GM18502 (cell line): ENCODE measurements at regions not wholly inside any gene's neighbourhood (a gene's known extent, or its start where the extent isn't known, plus 50 kb on each side); places are given as distances from the start of the nearest gene placed in this dataset.
"Not testable (repeated sequence)": the region's sequence is repeated elsewhere in the genome, so short reads cannot be mapped to it uniquely, and the experiment has no call there.

Experiments
- ATAC-seq: cut with Tn5 transposase; IDR thresholded peaks from one replicate; pipeline ENCODE4 v1.9.1; 2021; ENCODE audit warnings: mild to moderate bottlenecking; ENCODE audit not compliant: unreplicated experiment, poor library complexity

DNA sequence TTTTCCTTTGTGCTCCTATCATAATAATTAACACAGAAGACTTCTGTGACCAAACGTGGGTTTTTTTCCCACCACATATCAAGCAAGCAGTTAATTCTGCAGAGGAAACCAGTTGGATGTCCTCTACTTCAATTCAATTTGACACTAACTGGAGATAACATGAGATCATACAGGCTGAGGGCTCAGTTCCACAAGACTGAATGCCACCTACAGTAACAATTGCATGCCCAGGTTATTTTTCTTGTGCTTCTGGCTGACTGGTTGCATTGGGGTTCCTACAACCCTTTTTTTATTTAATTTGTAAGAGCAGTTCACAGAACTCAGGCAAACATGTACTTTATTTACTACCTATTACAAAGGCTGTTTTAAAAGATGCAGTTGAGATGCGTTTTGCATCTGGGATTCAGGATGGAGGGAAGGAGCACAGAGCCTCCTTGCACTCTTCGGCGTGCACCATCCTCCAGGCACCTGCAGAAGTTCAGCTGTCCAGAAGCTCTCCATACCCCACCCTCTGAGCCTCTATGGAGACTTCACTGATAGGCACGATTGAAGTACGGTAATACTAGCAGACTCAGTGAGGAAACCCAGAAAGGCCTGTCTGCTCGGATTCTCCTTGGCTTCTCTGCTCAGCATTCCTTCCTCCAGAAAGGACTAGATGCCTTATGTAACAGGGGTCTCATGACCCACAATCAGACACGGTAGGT is 425.2 kb upstream of the CDH9 start:
- no peak for ATAC-seq

GRCh38 chr5:27462936-27463335 is 424.6 kb upstream of the CDH9 start:
- ATAC-seq: no peak

- no peak for ATAC-seq
These were observed 419.9 kb upstream of the CDH9 start for GRCh38 chr5:27458287-27458686.

DNA sequence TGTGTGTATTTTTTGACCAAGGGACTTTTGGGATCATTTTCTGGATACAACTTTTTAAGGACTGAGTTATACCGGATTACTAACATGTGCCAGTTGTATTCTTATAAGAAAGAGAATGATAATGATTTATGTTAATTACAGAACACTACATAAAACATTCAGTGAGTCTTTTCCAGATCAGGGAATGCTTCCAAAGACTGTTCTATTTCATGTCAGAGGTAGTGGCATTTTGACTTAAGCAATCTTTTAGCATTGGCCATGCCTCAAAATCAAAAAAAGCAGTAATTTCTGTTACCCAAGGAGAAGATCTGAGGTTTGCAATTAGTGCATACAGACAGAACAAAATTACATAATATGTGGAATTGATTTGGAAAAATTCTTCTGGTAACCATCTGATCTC is 413.0 kb upstream of the CDH9 start:
- no peak for ATAC-seq

- ATAC-seq: no peak
These were observed 412.2 kb upstream of the CDH9 start for GRCh38 chr5:27450607-27451006.

GRCh38 chr5:27439383-27439782 is 401.0 kb upstream of the CDH9 start:
- not testable (repeated sequence) for ATAC-seq

DNA sequence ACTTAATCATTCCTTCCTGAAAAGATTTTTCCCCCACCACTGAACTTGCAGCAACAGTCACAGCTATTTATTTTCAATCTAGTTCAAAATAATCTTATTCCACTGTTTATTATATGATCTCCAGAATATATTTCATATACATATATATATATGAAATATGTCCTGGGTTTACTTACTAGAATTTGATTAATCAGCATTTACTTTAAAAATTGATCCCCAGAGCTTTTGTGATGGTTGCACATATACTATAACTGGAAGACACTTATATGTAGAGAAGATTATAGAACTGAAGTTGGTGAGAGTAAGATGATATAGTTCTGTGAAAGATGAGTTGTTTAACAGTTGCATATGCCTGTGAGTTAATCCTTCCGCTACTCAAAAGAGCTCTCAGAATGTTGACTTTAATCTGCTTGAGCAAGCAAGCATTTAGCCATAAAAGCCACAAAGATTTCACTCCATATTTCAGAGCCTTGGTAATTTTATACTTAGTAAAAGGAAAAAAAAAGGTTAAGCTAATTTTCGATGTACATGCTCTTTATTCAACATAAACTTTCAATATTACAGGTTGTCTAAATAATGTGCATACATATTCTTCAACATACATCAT is 399.3 kb upstream of the CDH9 start:
- no peak for ATAC-seq

DNA sequence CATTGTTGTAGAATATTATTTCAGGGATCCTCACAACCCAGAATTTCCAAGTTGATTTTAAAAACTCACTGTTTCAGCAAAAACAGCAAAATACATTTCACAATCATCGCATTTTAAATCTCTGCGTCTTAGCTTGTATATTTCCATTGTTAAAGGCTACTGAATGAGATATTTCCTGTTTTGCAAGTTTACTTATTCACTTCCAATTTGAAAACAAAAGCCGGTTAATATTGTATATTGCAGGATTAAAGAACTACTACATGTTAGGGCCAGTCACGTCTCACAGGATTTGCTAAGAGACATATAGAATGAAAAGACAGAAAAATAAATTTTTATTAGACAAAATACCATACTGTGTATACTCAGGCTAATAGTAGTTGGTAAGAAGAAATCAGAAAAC is 395.9 kb upstream of the CDH9 start:
- no peak for ATAC-seq

DNA sequence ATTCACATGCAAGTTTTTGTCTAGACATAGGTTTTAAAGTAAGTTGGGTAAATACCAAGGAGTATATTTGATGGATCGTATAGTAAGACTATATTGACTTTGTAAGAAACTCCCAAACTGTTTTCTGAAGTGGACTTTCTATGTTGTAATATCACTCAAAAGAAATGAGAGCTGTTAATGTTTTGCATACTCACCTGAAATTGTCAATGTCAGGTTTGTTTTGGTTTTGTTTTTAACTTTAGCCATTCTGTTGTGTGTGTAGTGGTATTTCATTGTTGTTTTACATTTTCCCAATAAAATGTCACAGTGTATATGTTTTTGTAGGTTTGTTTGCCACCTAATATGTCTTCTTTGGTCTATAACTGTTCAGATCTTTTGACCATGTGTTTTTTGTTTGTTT is 375.7 kb upstream of the CDH9 start:
- ATAC-seq: no peak

- no peak for ATAC-seq
These were observed 374.0 kb upstream of the CDH9 start for GRCh38 chr5:27412384-27412783.

DNA sequence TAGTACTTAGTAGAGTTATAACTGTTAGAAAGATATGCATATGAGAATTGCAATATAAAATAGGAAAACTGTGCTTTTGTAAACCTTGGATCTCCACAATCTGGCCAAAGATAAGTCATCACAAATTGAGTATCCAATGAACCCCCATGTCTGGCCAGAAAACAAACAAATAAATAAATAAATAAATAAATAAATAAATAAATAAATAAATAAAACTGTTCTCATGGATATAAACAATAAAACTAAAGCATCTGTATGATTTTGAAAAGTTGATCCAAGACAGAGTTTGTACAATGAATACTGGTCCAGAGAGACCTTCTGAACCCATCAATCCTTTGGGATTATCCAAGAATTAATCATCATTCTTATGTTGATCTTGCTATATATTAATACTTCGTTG is 367.6 kb upstream of the CDH9 start:
- no peak for ATAC-seq

- no peak for ATAC-seq
These were observed 365.0 kb upstream of the CDH9 start for GRCh38 chr5:27403243-27403882.

- ATAC-seq: no peak
These were observed 364.4 kb upstream of the CDH9 start for GRCh38 chr5:27402828-27403227.

DNA sequence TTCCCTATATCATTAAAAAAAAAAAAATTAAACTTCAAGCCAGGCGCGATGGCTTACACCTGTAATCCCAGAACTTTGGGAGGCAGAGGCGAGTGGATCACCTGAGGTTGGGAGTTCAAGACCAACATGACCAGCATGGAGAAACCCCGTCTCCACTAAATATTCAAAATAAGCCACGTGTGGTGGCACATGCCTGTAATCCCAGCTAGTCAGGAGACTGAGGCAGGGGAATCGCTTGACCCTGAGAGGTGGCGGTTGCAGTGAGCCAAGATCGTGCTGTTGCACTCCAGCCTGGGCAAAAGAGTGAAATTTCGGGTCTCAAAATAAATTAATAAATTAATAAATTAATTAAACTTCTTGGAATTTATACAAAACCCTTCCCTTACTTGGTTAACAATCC is 358.6 kb upstream of the CDH9 start:
- ATAC-seq: no peak

DNA sequence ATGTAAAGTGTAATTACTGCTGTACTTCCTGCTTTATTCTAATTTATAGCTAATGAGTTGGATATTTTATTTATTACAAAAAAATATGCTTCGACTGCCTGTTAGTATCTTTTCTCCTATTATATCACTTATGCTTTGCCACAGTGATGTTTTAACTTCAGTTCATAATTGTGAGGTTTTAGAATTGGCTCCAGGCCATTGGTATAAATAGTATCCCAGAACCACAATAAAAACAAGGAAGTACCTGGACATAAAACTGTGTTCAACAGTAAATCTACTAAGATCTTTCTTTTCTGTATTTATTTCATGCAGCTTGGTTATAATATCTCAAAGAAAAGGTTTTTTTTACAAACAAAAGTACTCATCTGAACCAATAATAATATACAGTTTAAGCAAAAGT is 354.3 kb upstream of the CDH9 start:
- ATAC-seq: no peak

DNA sequence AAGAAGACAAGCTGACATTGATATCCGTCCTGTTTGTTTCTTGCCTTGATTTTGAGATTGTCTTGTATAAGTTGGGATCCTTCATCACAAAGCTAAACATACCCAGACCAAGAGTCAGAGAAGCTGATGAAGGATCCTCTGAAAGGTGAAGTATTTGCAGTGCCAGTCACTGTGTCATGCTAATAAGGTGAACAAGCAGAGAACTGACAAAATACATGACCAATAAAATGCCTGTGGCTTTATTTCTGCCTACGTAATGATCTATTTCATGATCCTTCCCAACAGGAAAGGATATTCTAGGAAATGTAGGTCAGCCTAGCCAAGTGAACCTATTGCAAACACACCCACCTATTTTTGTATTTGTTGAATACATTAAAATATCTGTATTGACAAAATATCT is 351.3 kb upstream of the CDH9 start:
- ATAC-seq: no peak

- ATAC-seq: no peak
These were observed 350.4 kb upstream of the CDH9 start for GRCh38 chr5:27388755-27389154.

DNA sequence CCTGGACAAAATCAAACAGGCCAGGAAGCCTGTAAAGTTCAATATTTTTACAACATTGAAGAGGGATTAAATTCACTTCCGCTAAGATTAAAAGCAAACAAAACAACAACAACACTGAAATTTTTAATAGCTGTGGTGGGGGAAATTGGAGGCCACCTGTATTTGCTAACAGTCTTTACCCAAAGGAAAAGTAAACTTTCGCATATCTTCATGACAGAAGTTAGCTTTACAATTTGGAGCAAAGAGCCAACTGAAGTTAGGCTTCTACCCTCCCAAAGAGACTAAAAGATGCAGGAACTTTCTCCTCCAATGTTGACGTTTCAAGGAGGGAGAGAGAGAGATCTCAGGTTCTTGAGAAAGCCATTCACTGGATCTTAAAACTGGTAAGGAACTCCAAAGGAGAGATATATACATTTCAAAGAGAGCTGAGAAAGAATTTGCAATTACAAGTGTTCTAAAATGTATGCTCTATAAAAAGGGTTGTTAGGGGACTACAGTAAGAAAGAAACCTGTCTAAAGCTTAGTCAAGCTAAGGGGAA is 349.2 kb upstream of the CDH9 start:
- ATAC-seq: no peak

DNA sequence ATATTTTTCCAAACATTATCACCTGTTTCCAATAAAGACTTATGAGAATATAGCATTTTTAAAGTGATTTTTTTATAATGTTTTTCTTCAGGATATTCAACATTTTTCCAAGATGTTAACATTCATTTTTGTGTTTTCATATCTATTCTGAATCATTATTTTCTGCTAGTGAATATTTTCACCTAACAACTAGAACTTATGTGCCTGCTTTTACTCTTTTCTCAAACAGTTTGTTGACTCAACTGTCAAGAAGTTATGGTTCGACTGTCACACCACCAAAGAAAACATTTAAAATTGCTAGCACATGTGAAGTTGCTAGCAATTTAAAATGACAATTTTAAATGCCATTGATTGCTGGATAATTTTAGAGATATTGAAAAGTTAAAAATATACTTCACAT is 343.3 kb upstream of the CDH9 start:
- no peak for ATAC-seq

DNA sequence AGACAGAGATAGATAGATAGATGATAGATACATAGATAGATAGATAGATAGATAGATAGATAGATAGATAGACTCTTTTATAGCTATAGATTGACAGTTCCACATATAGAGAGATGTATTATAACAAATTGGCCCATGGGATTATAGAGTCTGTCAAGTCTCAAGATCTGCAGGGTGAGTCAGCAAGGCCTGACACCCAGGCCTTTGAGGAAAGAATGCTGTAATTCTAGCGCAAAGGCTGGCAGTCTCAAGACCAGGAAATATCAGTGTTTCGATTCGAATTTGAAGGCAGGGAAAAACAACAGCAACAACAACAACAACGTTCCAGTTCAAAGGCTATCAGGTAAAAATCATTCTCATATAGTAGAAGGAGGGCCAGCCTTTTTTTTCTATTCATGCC is 339.2 kb upstream of the CDH9 start:
- ATAC-seq: no peak

- ATAC-seq: no peak
These were observed 315.6 kb upstream of the CDH9 start for GRCh38 chr5:27353970-27354369.

- ATAC-seq: no peak
These were observed 315.2 kb upstream of the CDH9 start for GRCh38 chr5:27353540-27353939.
